B cell (primary cell): ENCODE measurements at regions not wholly inside any gene's neighbourhood (a gene's known extent, or its start where the extent isn't known, plus 50 kb on each side); places are given as distances from the start of the nearest gene placed in this dataset.

Source experiments
- ATAC-seq: fragments of 200-7000 bp; cut with Tn5 transposase; one replicate; pipeline ENCODE4 v1.10.0; 2021; ENCODE audit warnings: low read depth, mild to moderate bottlenecking, moderate number of reproducible peaks, moderate library complexity
- CTCF ChIA-PET: fragments of 350-600 bp; sonication (Branson Sonifier 250); formaldehyde crosslinking; loops from one replicate; lab custom pipeline; 2021; ENCODE audit warnings: antibody characterized with exemption, inconsistent platforms; lab: Charles Lee
- POLR2A ChIA-PET: fragments of 350-600 bp; sonication (Branson Sonifier 250); formaldehyde crosslinking; loops from one replicate; lab custom pipeline; 2021; ENCODE audit warnings: antibody characterized with exemption; lab: Charles Lee
- DNase-seq: peaks from one replicate; pipeline ENCODE4 v3.0.0; 2013
- H2AFZ ChIP-seq: 2 replicates; pipeline ENCODE4 v1.6.1; 2012; ENCODE audit warnings: mild to moderate bottlenecking, low read depth, low read length; ENCODE audit not compliant: insufficient read depth, poor library complexity, severe bottlenecking
- H3K27ac ChIP-seq, 2 donors: 1 replicate in 1 of 2; 2 replicates in 1 of 2; pipeline ENCODE4 v1.5.1; 2012 to 2013; ENCODE audit warnings: low read length in 2 of 2, mild to moderate bottlenecking in 2 of 2, moderate library complexity in 1 of 2
- H3K27me3 ChIP-seq, 4 experiments: fragments of 200-600 bp in 1 of 4; sonication (generic) in 1 of 4; replicated peaks in 1 of 4; 1 replicate in 2 of 4; 2 replicates in 2 of 4; pipeline versions ENCODE4 v1.6.1 to v1.7.0; 2013 to 2016; ENCODE audit warnings: low read length in 3 of 4, mild to moderate bottlenecking in 2 of 4, mixed read lengths in 1 of 4, moderate library complexity in 1 of 4; ENCODE audit not compliant: insufficient read depth in 4 of 4, control insufficient read depth in 3 of 4; ENCODE audit errors: control extremely low read depth in 1 of 4
- H3K36me3 ChIP-seq, 2 experiments: replicated peaks in 1 of 2; 1 replicate in 1 of 2; 2 replicates in 1 of 2; pipeline versions ENCODE4 v1.6.1 to v1.7.1; 2013; ENCODE audit warnings: low read length in 1 of 2; ENCODE audit not compliant: insufficient read depth in 2 of 2, control insufficient read depth in 1 of 2; ENCODE audit errors: control extremely low read depth in 1 of 2, extremely low read depth in 1 of 2
- H3K4me1 ChIP-seq, 2 donors: fragments of 200-600 bp in 1 of 2; sonication (generic) in 1 of 2; 1 replicate in 1 of 2; 2 replicates in 1 of 2; pipeline versions ENCODE4 v1.5.1 to v1.6.1; 2013 to 2017; ENCODE audit warnings: low read length in 2 of 2; ENCODE audit not compliant: control insufficient read depth in 2 of 2, insufficient read depth in 2 of 2
- H3K4me2 ChIP-seq: replicated peaks from 2 replicates; pipeline ENCODE3; 2012; ENCODE audit warnings: mild to moderate bottlenecking, low read depth, low read length; ENCODE audit not compliant: poor library complexity, severe bottlenecking
- H3K4me3 ChIP-seq, 5 experiments: fragments of 200-600 bp in 1 of 5; sonication (generic) in 1 of 5; 1 replicate in 3 of 5; 2 replicates in 2 of 5; pipeline versions ENCODE4 v1.5.1 to v1.7.0; 2011 to 2016; ENCODE audit warnings: low read length in 4 of 5, mild to moderate bottlenecking in 4 of 5, low read depth in 2 of 5, control low read depth in 1 of 5, moderate library complexity in 1 of 5; ENCODE audit not compliant: insufficient read depth in 1 of 5; ENCODE audit errors: control extremely low read depth in 1 of 5, extremely low read depth in 1 of 5
- H3K79me2 ChIP-seq: fragments of 200-600 bp; sonication (generic); one replicate; pipeline ENCODE4 v1.6.0; 2016; ENCODE audit warnings: low read length; ENCODE audit not compliant: control insufficient read depth, insufficient read depth
- H3K9ac ChIP-seq: fragments of 200-600 bp; sonication (generic); 2 replicates; pipeline ENCODE4 v1.6.1; 2017; ENCODE audit warnings: mild to moderate bottlenecking, low read length, moderate library complexity
- H3K9me3 ChIP-seq, 3 donors: one replicate each; pipeline versions ENCODE4 v1.6.1 to v1.7.1; 2013; ENCODE audit warnings: low read length in 2 of 3; ENCODE audit not compliant: control insufficient read depth in 2 of 3, insufficient read depth in 1 of 3; ENCODE audit errors: control extremely low read depth in 1 of 3
- H4K20me1 ChIP-seq: 2 replicates; pipeline ENCODE4 v1.6.0; 2012; ENCODE audit warnings: mild to moderate bottlenecking, low read length; ENCODE audit not compliant: insufficient read depth, control insufficient read depth, poor library complexity, severe bottlenecking
- H3K27ac Mint-ChIP-seq: one replicate; pipeline ENCODE4 v1.8.0; 2021; ENCODE audit warnings: mixed read lengths
- H3K27me3 Mint-ChIP-seq: one replicate; pipeline ENCODE4 v1.8.0; 2021; ENCODE audit warnings: mixed read lengths
- H3K4me1 Mint-ChIP-seq: one replicate; pipeline ENCODE4 v1.8.0; 2021; ENCODE audit warnings: mixed read lengths
- H3K4me3 Mint-ChIP-seq: one replicate; pipeline ENCODE4 v1.8.0; 2021; ENCODE audit warnings: mixed read lengths
- H3K9me3 Mint-ChIP-seq: one replicate; pipeline ENCODE4 v1.8.0; 2022; ENCODE audit warnings: mixed read lengths; ENCODE audit not compliant: insufficient read depth
- EZH2 ChIP-seq: IDR thresholded peaks from 2 replicates; pipeline ENCODE4 v1.6.1; 2012; ENCODE audit warnings: borderline replicate concordance, low read depth, mild to moderate bottlenecking, moderate library complexity, low read length; ENCODE audit not compliant: insufficient read depth, poor library complexity, severe bottlenecking
- WGBS: methylation state at CpG from one replicate; pipeline ENCODE4 v1.1.5; 2013; ENCODE audit warnings: missing lambda C conversion rate; ENCODE audit not compliant: insufficient coverage; 5-methylcytosine and 5-hydroxymethylcytosine counted together
- intact Hi-C: fragments of 100-400 bp; cut with micrococcal nuclease; formaldehyde crosslinking; loops from one replicate; pipeline ENCODE4 v1.10.0; 2022
- TF ChIP-seq, protein P1 (sequence below): fragments of 200-600 bp; IDR thresholded peaks from one replicate; pipeline ENCODE4 v1.8.0; 2022; ENCODE audit warnings: antibody characterized with exemption, mild to moderate bottlenecking

- H3K9ac ChIP-seq, result no peak overlapping the region
- no peak overlapping the region for H3K4me3 ChIP-seq
- intact Hi-C loops, result no loop called here
- peaks cover 3% of the 10 kb centered on the region for H3K9me3 Mint-ChIP-seq
- H4K20me1 ChIP-seq, result no peaks in the 10 kb centered on the region
- H3K27ac Mint-ChIP-seq, result no peak overlapping the region
- CTCF ChIA-PET, result no interaction called here
- H3K4me2 ChIP-seq, result no peak overlapping the region
- no peak overlapping the region for H3K4me3 Mint-ChIP-seq
- WGBS, result 94% methylated on average over 3 of the region's 5 CpGs
- no peak overlapping the region for H3K27ac ChIP-seq
- no peaks in the 10 kb centered on the region for H3K36me3 ChIP-seq
- no peaks in the 10 kb centered on the region for H3K79me2 ChIP-seq
- no peak overlapping the region for H2AFZ ChIP-seq
- POLR2A ChIA-PET, result no interaction called here
- H3K9me3 ChIP-seq, result no peaks in the 10 kb centered on the region
- H3K27me3 Mint-ChIP-seq, result no peaks in the 10 kb centered on the region
- no peaks in the 10 kb centered on the region for H3K27me3 ChIP-seq
- no peaks in the 10 kb centered on the region for H3K4me1 ChIP-seq
- DNase-seq (no peak), ATAC-seq (no peak)
- TF ChIP-seq, protein P1, sequence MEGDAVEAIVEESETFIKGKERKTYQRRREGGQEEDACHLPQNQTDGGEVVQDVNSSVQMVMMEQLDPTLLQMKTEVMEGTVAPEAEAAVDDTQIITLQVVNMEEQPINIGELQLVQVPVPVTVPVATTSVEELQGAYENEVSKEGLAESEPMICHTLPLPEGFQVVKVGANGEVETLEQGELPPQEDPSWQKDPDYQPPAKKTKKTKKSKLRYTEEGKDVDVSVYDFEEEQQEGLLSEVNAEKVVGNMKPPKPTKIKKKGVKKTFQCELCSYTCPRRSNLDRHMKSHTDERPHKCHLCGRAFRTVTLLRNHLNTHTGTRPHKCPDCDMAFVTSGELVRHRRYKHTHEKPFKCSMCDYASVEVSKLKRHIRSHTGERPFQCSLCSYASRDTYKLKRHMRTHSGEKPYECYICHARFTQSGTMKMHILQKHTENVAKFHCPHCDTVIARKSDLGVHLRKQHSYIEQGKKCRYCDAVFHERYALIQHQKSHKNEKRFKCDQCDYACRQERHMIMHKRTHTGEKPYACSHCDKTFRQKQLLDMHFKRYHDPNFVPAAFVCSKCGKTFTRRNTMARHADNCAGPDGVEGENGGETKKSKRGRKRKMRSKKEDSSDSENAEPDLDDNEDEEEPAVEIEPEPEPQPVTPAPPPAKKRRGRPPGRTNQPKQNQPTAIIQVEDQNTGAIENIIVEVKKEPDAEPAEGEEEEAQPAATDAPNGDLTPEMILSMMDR, result no peak
- no peak for TF ChIP-seq EZH2
- H3K4me1 Mint-ChIP-seq, result no peaks in the 10 kb centered on the region
These were observed 264.3 kb upstream of the POM121L12 start for GRCh38 chr7:52771177-52771576.

- POLR2A ChIA-PET, result no interaction called here
- Histone ChIP-seq H3K4me1 (no peaks in the 10 kb centered on the region), H3K27me3 (no peaks in the 10 kb centered on the region), H3K9me3 (peaks cover 0 to 3% (median 0%) of the 10 kb centered on the region in 3 donors), H3K36me3 (no peaks in the 10 kb centered on the region), H2AFZ (no peak overlapping the region), H3K79me2 (no peaks in the 10 kb centered on the region), H3K4me3 (no peak overlapping the region), H3K9ac (no peak overlapping the region), H3K4me2 (no peak overlapping the region), H3K27ac (no peak overlapping the region), H4K20me1 (no peaks in the 10 kb centered on the region)
- Mint-ChIP-seq H3K4me1 (no peaks in the 10 kb centered on the region), H3K27ac (no peak overlapping the region), H3K4me3 (no peak overlapping the region), H3K9me3 (peaks cover 4% of the 10 kb centered on the region), H3K27me3 (no peaks in the 10 kb centered on the region)
- ATAC-seq (no peak), DNase-seq (no peak)
- no peak for TF ChIP-seq EZH2
- TF ChIP-seq, protein P1, result no peak
- intact Hi-C loops, result no loop called here
- CTCF ChIA-PET, result no interaction called here
These were observed 270.8 kb upstream of the POM121L12 start for GRCh38 chr7:52764492-52765169.
